ENCODE measurements at regions not wholly inside any gene's neighbourhood (a gene's known extent, or its start where the extent isn't known, plus 50 kb on each side); places are given as distances from the start of the nearest gene placed in this dataset.

- Mint-ChIP-seq H3K36me3 (ENCODE audit: insufficient read depth, unreplicated experiment) (peaks cover 11% of the 10 kb centered on the region), H3K27ac (ENCODE audit: low read depth, unreplicated experiment) (no peak overlapping the region), H3K9me3 (ENCODE audit: unreplicated experiment) (no peaks in the 10 kb centered on the region), H3K27me3 (ENCODE audit: insufficient read depth, unreplicated experiment) (no peaks in the 10 kb centered on the region), H3K4me3 (ENCODE audit: unreplicated experiment) (no peak overlapping the region), H3K4me1 (ENCODE audit: insufficient read depth, unreplicated experiment) (no peaks in the 10 kb centered on the region)
- no peak for DNase-seq (ENCODE audit: unreplicated experiment)
- TF ChIP-seq CTCF (IDR thresholded peaks at IDR 0.05; ENCODE audit: unreplicated experiment): no peak
- ChIA-PET CTCF (interaction anchor here (1.0 kb wide), 1 partner anchor 223 kb away, joined by 3 read pairs; no protein-coding TSS in a partner anchor), POLR2A (interaction anchor here (0.7 kb wide), 2 partner anchors 54 to 370 kb away, joined by 3 read pairs; no protein-coding TSS in a partner anchor)
- intact Hi-C loops (cut with micrococcal nuclease): no loop called here
- BruUV-seq (replicated peaks): no TSS peak
Observed at GRCh38 chr15:62697636-62698035, 344.9 kb upstream of the TPM1 start.

- TF ChIP-seq CTCF (IDR thresholded peaks at IDR 0.05; ENCODE audit: unreplicated experiment): no peak
- CTCF ChIA-PET: interaction anchor here (0.9 to 2.3 kb wide), 6 partner anchors 10 to 391 kb away, joined by 3 to 10 read pairs (median 4); no protein-coding TSS in a partner anchor
- H3K27ac Mint-ChIP-seq (ENCODE audit: low read depth, unreplicated experiment): no peak overlapping the region
- BruUV-seq (replicated peaks): no TSS peak
- no peaks in the 10 kb centered on the region for H3K4me1 Mint-ChIP-seq (ENCODE audit: insufficient read depth, unreplicated experiment)
- intact Hi-C loops (cut with micrococcal nuclease): no loop called here
- no peaks in the 10 kb centered on the region for H3K9me3 Mint-ChIP-seq (ENCODE audit: unreplicated experiment)
- H3K27me3 Mint-ChIP-seq (ENCODE audit: insufficient read depth, unreplicated experiment): no peaks in the 10 kb centered on the region
- POLR2A ChIA-PET: no interaction called here
- H3K36me3 Mint-ChIP-seq (ENCODE audit: insufficient read depth, unreplicated experiment): peaks cover 15% of the 10 kb centered on the region
- DNase-seq (ENCODE audit: unreplicated experiment): no peak
- no peak overlapping the region for H3K4me3 Mint-ChIP-seq (ENCODE audit: unreplicated experiment)
Observed at GRCh38 chr15:62698646-62699045, 343.9 kb upstream of the TPM1 start.

GRCh38 chr15:62706317-62706716 lies 336.2 kb upstream of the TPM1 start:
- BruUV-seq (replicated peaks): no TSS peak
- POLR2A ChIA-PET: interaction anchor here (1.0 to 1.2 kb wide), 2 partner anchors 36 to 102 kb away, joined by 3 to 7 read pairs; no protein-coding TSS in a partner anchor
- TF ChIP-seq CTCF (IDR thresholded peaks at IDR 0.05; ENCODE audit: unreplicated experiment): no peak
- intact Hi-C loops (cut with micrococcal nuclease): loop anchor here (1.0 kb wide), 1 partner anchor 315 kb away; no protein-coding TSS in a partner anchor
- Mint-ChIP-seq H3K27ac (ENCODE audit: low read depth, unreplicated experiment) (no peak overlapping the region), H3K27me3 (ENCODE audit: insufficient read depth, unreplicated experiment) (no peaks in the 10 kb centered on the region), H3K4me1 (ENCODE audit: insufficient read depth, unreplicated experiment) (no peaks in the 10 kb centered on the region), H3K4me3 (ENCODE audit: unreplicated experiment) (no peak overlapping the region), H3K9me3 (ENCODE audit: unreplicated experiment) (no peaks in the 10 kb centered on the region), H3K36me3 (ENCODE audit: insufficient read depth, unreplicated experiment) (peaks cover 8% of the 10 kb centered on the region)
- CTCF ChIA-PET: interaction anchor here (0.5 to 1.3 kb wide), 4 partner anchors 14 to 850 kb away, joined by 3 to 5 read pairs (median 4); no protein-coding TSS in a partner anchor
- peak; percentile 5 for DNase-seq (ENCODE audit: unreplicated experiment)

- no peak overlapping the region for H3K4me3 Mint-ChIP-seq (ENCODE audit: unreplicated experiment)
- intact Hi-C loops (cut with micrococcal nuclease): no loop called here
- DNase-seq (ENCODE audit: unreplicated experiment): no peak
- no peaks in the 10 kb centered on the region for H3K27me3 Mint-ChIP-seq (ENCODE audit: insufficient read depth, unreplicated experiment)
- ChIA-PET CTCF (interaction anchor here (0.6 to 1.3 kb wide), 2 partner anchors 9 to 15 kb away, joined by 3 to 5 read pairs; no protein-coding TSS in a partner anchor), POLR2A (no interaction called here)
- H3K27ac Mint-ChIP-seq (ENCODE audit: low read depth, unreplicated experiment): no peak overlapping the region
- no peaks in the 10 kb centered on the region for H3K4me1 Mint-ChIP-seq (ENCODE audit: insufficient read depth, unreplicated experiment)
- BruUV-seq (replicated peaks): no TSS peak
- peaks cover 10% of the 10 kb centered on the region for H3K36me3 Mint-ChIP-seq (ENCODE audit: insufficient read depth, unreplicated experiment)
- no peak for TF ChIP-seq CTCF (IDR thresholded peaks at IDR 0.05; ENCODE audit: unreplicated experiment)
- no peaks in the 10 kb centered on the region for H3K9me3 Mint-ChIP-seq (ENCODE audit: unreplicated experiment)
Observed at GRCh38 chr15:62708470-62708869, 334.1 kb upstream of the TPM1 start.
